Adrenal gland (tissue), 5 donors: ENCODE measurements at regions not wholly inside any gene's neighbourhood (a gene's known extent, or its start where the extent isn't known, plus 50 kb on each side); places are given as distances from the start of the nearest gene placed in this dataset.

Source experiments
- CTCF ChIP-seq, 6 experiments: fragments of 450-650 bp in 4 of 6; fragments of 200-600 bp in 2 of 6; sonication (generic) in 1 of 6; IDR thresholded peaks; 1 replicate in 5 of 6; 2 replicates in 1 of 6; pipeline versions ENCODE4 v1.5.1 to v1.8.0; 2016 to 2021; ENCODE audit warnings: antibody characterized with exemption in 6 of 6, mild to moderate bottlenecking in 2 of 6, moderate library complexity in 1 of 6
- POLR2A ChIP-seq, 2 donors: fragments of 450-650 bp; IDR thresholded peaks; one replicate each; pipeline ENCODE4 v1.6.1; 2017; ENCODE audit warnings: antibody characterized with exemption in 2 of 2, mild to moderate bottlenecking in 2 of 2, moderate library complexity in 1 of 2
- donor health status: DM: no; HTN: no; CAD: no.

GRCh38 chr20:40279390-40279789 lies 409.6 kb downstream of the MAFB start:
- TF ChIP-seq CTCF (IDR thresholded peaks at IDR 0.05) = no peak
- TF ChIP-seq POLR2A (IDR thresholded peaks at IDR 0.05) = no peak
